BE2C (cell line): ENCODE measurements at regions not wholly inside any gene's neighbourhood (a gene's known extent, or its start where the extent isn't known, plus 50 kb on each side); places are given as distances from the start of the nearest gene placed in this dataset.

Source experiments
- DNase-seq: peaks from one replicate; pipeline ENCODE4 v3.0.0-alpha.2; 2020
- H3K27me3 ChIP-seq: fragments of 250-450 bp; sonication (Bioruptor Pico); 2 replicates; pipeline ENCODE4 v1.5.1; 2020; ENCODE audit warnings: mild to moderate bottlenecking
- H3K36me3 ChIP-seq: fragments of 250-450 bp; sonication (Bioruptor Pico); 2 replicates; pipeline ENCODE4 v1.5.1; 2020; ENCODE audit warnings: mild to moderate bottlenecking
- H3K4me1 ChIP-seq: fragments of 250-450 bp; sonication (Bioruptor Pico); 2 replicates; pipeline ENCODE4 v1.5.1; 2020
- H3K4me3 ChIP-seq: 2 replicates; pipeline ENCODE4 v1.5.1; 2011; ENCODE audit warnings: low read depth, low read length
- H3K9me3 ChIP-seq: fragments of 250-450 bp; sonication (Bioruptor Pico); 2 replicates; pipeline ENCODE4 v1.5.1; 2020
- TF ChIP-seq, protein P1 (sequence below): IDR thresholded peaks from 2 replicates; pipeline ENCODE4 v1.5.1; 2012; ENCODE audit warnings: mild to moderate bottlenecking, low read depth, low read length

DNA sequence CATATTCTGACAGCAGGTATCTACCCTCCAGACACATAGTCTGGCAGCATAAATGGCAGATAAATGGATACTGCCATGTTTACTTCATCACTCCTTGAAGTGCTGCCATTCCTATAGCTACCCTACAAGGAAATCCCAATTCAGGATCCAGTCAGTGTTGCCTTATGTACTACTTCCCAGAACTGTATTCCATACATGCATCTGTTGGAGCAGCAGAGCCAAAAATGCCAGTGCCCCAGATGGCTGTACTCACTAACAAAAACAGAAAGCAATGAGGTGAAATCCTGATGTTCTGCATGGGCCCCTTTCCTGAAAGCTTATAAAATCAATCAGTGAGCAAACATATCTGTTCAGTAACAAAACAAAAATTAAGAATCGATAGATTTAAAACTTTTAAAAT is 490.0 kb upstream of the COX7C start:
- Histone ChIP-seq H3K36me3 (no peaks in the 10 kb centered on the region), H3K9me3 (no peaks in the 10 kb centered on the region), H3K4me1 (no peaks in the 10 kb centered on the region), H3K4me3 (no peak overlapping the region), H3K27me3 (no peaks in the 10 kb centered on the region)
- DNase-seq: no peak
- TF ChIP-seq, protein P1, sequence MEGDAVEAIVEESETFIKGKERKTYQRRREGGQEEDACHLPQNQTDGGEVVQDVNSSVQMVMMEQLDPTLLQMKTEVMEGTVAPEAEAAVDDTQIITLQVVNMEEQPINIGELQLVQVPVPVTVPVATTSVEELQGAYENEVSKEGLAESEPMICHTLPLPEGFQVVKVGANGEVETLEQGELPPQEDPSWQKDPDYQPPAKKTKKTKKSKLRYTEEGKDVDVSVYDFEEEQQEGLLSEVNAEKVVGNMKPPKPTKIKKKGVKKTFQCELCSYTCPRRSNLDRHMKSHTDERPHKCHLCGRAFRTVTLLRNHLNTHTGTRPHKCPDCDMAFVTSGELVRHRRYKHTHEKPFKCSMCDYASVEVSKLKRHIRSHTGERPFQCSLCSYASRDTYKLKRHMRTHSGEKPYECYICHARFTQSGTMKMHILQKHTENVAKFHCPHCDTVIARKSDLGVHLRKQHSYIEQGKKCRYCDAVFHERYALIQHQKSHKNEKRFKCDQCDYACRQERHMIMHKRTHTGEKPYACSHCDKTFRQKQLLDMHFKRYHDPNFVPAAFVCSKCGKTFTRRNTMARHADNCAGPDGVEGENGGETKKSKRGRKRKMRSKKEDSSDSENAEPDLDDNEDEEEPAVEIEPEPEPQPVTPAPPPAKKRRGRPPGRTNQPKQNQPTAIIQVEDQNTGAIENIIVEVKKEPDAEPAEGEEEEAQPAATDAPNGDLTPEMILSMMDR: no peak

DNA sequence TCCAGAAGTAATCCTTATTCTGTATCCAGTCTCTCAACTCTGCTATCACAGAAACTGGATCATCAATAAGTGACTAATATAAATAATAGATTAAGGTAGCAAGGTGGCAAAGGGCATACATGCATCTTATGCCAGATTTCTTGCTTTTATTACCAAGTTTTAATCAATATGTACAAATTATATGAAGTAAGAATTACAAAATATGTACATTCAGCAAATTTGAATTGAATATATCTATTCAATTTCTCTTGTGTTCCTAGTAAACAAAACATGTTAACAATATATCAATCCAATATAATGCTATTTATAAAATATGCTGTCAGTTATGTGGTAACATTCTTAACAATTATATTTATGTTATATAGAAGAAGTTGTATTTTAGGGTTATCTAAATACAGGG is 488.7 kb upstream of the COX7C start:
- Histone ChIP-seq H3K9me3 (no peaks in the 10 kb centered on the region), H3K27me3 (no peaks in the 10 kb centered on the region), H3K36me3 (no peaks in the 10 kb centered on the region), H3K4me3 (no peak overlapping the region), H3K4me1 (no peaks in the 10 kb centered on the region)
- no peak for DNase-seq
- TF ChIP-seq, protein P1: no peak

DNA sequence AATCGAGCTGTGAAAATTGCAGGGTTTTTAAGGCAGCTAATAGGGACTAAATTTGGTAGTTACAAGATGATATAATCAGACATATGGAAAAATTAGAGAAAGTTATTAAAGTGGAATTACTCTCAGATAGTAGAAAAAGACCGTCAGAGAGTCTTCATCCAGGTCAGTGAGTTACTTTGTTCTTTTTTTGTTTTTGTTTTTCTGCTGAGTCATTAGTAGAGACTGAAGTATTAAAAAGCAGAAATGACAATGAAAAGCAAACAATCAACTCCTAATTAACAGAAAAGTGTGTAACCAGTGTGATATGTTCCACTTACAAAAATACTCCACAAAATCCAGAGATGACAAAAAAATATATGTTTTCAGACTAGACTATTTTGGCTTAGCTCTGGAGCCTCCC is 480.4 kb upstream of the COX7C start:
- Histone ChIP-seq H3K36me3 (no peaks in the 10 kb centered on the region), H3K27me3 (no peaks in the 10 kb centered on the region), H3K9me3 (no peaks in the 10 kb centered on the region), H3K4me3 (no peak overlapping the region), H3K4me1 (no peaks in the 10 kb centered on the region)
- TF ChIP-seq, protein P1: no peak
- no peak for DNase-seq

DNA sequence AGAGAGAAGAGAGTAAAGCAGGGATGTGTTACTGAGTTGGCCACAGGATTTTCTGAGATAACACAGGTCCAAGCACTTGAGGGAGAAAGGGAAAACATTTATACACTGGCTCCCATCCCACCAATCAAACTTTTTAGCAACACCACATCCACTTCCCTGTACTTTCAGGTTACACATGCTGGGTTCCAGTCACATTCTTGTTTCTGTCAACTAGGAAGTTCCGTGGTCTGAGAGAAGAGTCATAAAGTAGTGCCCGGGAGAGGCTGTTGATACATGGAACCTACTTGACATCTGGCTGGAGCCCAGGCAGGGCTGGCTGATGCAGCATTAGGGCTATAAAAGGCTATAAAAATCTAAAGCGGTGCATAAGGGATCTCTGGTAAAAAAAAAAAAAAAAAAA is 473.9 kb upstream of the COX7C start:
- DNase-seq: no peak
- no peaks in the 10 kb centered on the region for H3K27me3 ChIP-seq
- TF ChIP-seq, protein P1: no peak

DNA sequence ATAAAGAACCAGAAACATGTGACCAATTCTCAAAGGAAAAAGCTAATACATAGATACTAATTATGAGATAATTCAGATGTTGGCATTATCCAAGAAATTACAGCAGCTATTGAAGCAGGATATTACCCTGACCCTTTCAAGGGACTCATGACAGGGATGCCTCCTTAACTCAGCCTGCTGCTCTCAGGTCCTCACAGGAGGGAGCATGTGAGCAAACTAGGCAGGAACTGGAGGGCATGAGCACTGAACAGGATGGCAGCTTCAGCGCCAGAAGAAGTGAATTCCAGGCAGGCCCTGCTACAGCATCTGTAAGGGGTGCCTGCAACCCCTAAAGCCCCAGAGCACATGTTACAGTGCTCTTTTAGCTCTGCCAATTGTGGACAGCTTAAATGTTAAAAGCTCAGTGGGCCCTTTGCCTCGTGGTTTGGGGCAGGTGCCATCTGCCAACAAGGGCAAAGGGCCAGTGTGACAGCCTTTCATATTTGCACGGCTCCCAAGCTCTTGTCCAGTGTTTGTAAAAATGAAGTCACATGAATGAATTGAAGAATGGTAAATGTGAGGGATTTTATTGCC is 464.7 kb upstream of the COX7C start:
- no peak for DNase-seq
- Histone ChIP-seq H3K36me3 (no peaks in the 10 kb centered on the region), H3K27me3 (no peaks in the 10 kb centered on the region), H3K4me1 (no peaks in the 10 kb centered on the region), H3K9me3 (no peaks in the 10 kb centered on the region), H3K4me3 (no peak overlapping the region)
- TF ChIP-seq, protein P1: no peak

More for the DNA sequence above, 473.9 kb upstream of the COX7C start:
- Histone ChIP-seq H3K9me3 (no peaks in the 10 kb centered on the region; the same call in 1 of the 2 replicates), H3K4me3 (no peak overlapping the region), H3K4me1 (no peaks in the 10 kb centered on the region), H3K36me3 (no peaks in the 10 kb centered on the region)

DNA sequence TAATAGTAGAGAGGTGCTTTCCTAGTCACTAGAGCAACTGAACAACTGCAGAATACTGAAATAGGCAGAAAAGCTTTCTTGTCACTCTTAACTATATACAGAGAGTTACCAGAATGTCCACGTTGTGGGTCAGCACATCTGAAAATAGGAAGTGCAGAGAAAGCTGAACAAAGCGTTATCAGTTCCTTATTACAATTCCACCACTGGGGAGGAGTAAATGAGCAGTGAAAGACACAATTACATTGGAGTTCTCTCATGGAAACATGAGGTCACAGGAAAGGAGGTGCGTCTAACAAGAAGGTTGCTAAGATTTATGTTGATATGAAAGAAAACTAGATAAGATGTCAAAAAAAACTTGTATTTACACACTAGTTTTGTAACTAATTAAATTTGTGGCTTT is 461.9 kb upstream of the COX7C start:
- H3K9me3 ChIP-seq: no peaks in the 10 kb centered on the region
- no peak overlapping the region for H3K4me3 ChIP-seq
- TF ChIP-seq, protein P1: no peak
- DNase-seq: no peak
- no peaks in the 10 kb centered on the region for H3K36me3 ChIP-seq
- H3K27me3 ChIP-seq: no peaks in the 10 kb centered on the region
- no peaks in the 10 kb centered on the region for H3K4me1 ChIP-seq
